Fibroblast of lung (primary cell): ENCODE measurements at regions not wholly inside any gene's neighbourhood (a gene's known extent, or its start where the extent isn't known, plus 50 kb on each side); places are given as distances from the start of the nearest gene placed in this dataset.

Experiments used
- DNase-seq, 2 donors: peaks; one replicate each; pipeline versions ENCODE4 v3.0.0 to v3.0.0-alpha.2; 2010; ENCODE audit warnings: low read depth in 2 of 2
- H2AFZ ChIP-seq: 2 replicates; pipeline ENCODE4 v1.5.1; 2012; ENCODE audit warnings: low read length, control low read depth, inconsistent platforms
- H3K27ac ChIP-seq: 2 replicates; pipeline ENCODE4 v1.5.1; 2011; ENCODE audit warnings: low read length, control low read depth; ENCODE audit not compliant: insufficient read depth
- H3K27me3 ChIP-seq: 2 replicates; pipeline ENCODE4 v1.5.1; 2011; ENCODE audit warnings: mild to moderate bottlenecking, low read length; ENCODE audit not compliant: control insufficient read depth, insufficient read depth
- H3K36me3 ChIP-seq: 2 replicates; pipeline ENCODE4 v1.5.1; 2011; ENCODE audit warnings: low read length; ENCODE audit not compliant: control insufficient read depth, insufficient read depth
- H3K4me1 ChIP-seq: 2 replicates; pipeline ENCODE4 v1.5.1; 2011; ENCODE audit warnings: low read length; ENCODE audit not compliant: control insufficient read depth, insufficient read depth; ENCODE audit errors: extremely low read depth
- H3K4me2 ChIP-seq: 2 replicates; pipeline ENCODE4 v1.5.1; 2011; ENCODE audit warnings: low read length, control low read depth; ENCODE audit not compliant: insufficient read depth; ENCODE audit errors: extremely low read depth
- H3K4me3 ChIP-seq, 4 experiments: fragments of 200-600 bp in 1 of 4; sonication (generic) in 1 of 4; replicated peaks in 1 of 4; 2 replicates each; pipeline ENCODE4 v1.5.1; 2011 to 2016; ENCODE audit warnings: low read length in 4 of 4, low read depth in 3 of 4, mild to moderate bottlenecking in 3 of 4, control low read depth in 2 of 4, inconsistent platforms in 1 of 4, mixed read lengths in 1 of 4; ENCODE audit not compliant: insufficient read depth in 1 of 4; ENCODE audit errors: control extremely low read depth in 1 of 4
- H3K79me2 ChIP-seq: 2 replicates; pipeline ENCODE4 v1.5.1; 2012; ENCODE audit warnings: mild to moderate bottlenecking, low read length, inconsistent platforms; ENCODE audit not compliant: control insufficient read depth, insufficient read depth
- H3K9ac ChIP-seq: 2 replicates; pipeline ENCODE4 v1.5.1; 2011; ENCODE audit warnings: mild to moderate bottlenecking, low read length, control low read depth; ENCODE audit not compliant: insufficient read depth
- H3K9me3 ChIP-seq: 2 replicates; pipeline ENCODE4 v1.5.1; 2012; ENCODE audit warnings: low read depth, low read length; ENCODE audit not compliant: control insufficient read depth, insufficient read depth
- H4K20me1 ChIP-seq: 2 replicates; pipeline ENCODE4 v1.5.1; 2011; ENCODE audit warnings: low read length; ENCODE audit not compliant: control insufficient read depth, insufficient read depth; ENCODE audit errors: extremely low read depth
- CTCF ChIP-seq, 2 donors: IDR thresholded peaks in 1 of 2; conservative IDR thresholded peaks in 1 of 2; 1 replicate in 1 of 2; 2 replicates in 1 of 2; pipeline ENCODE4 v1.5.1; 2011 to 2012; ENCODE audit warnings: low read length in 2 of 2, control low read depth in 1 of 2, inconsistent platforms in 1 of 2, low read depth in 1 of 2, mild to moderate bottlenecking in 1 of 2
- EZH2 ChIP-seq: IDR thresholded peaks from 2 replicates; pipeline ENCODE4 v1.5.1; 2012; ENCODE audit warnings: low read length, control low read depth, mild to moderate bottlenecking; ENCODE audit errors: missing control alignments

GRCh38 chr3:139824864-139825263 is 110.1 kb upstream of the CLSTN2 start:
- Histone ChIP-seq H3K4me1 (no peaks in the 10 kb centered on the region), H3K4me3 (no peak overlapping the region), H3K4me2 (no peak overlapping the region), H3K9ac (no peak overlapping the region), H3K36me3 (no peaks in the 10 kb centered on the region), H3K27me3 (no peaks in the 10 kb centered on the region), H2AFZ (no peak overlapping the region), H3K79me2 (no peaks in the 10 kb centered on the region), H3K27ac (no peak overlapping the region), H3K9me3 (no peaks in the 10 kb centered on the region), H4K20me1 (no peaks in the 10 kb centered on the region)
- TF ChIP-seq CTCF (conservative IDR thresholded peaks at IDR 0.05 in 1 of 2, IDR thresholded peaks at IDR 0.05 in 1 of 2; ENCODE audit: low read depth in 1 of 2, low read length in 2 of 2), result no peak
- no peak for TF ChIP-seq EZH2
- no peak for DNase-seq

GRCh38 chr3:139814646-139815045 is 120.3 kb upstream of the CLSTN2 start:
- no peak overlapping the region for H3K9ac ChIP-seq
- no peak overlapping the region for H2AFZ ChIP-seq
- no peaks in the 10 kb centered on the region for H3K27me3 ChIP-seq
- H3K36me3 ChIP-seq, result no peaks in the 10 kb centered on the region
- TF ChIP-seq EZH2 (no peak), CTCF (conservative IDR thresholded peaks at IDR 0.05 in 1 of 2, IDR thresholded peaks at IDR 0.05 in 1 of 2; ENCODE audit: low read depth in 1 of 2, low read length in 2 of 2) (no peak)
- no peak for DNase-seq
- H3K9me3 ChIP-seq, result no peaks in the 10 kb centered on the region
- no peaks in the 10 kb centered on the region for H4K20me1 ChIP-seq
- H3K4me2 ChIP-seq, result no peak overlapping the region
- H3K27ac ChIP-seq, result no peak overlapping the region
- H3K4me3 ChIP-seq, result no peak overlapping the region
- no peaks in the 10 kb centered on the region for H3K79me2 ChIP-seq
- H3K4me1 ChIP-seq, result no peaks in the 10 kb centered on the region

- Histone ChIP-seq H3K27me3 (no peaks in the 10 kb centered on the region), H3K27ac (no peak overlapping the region), H3K79me2 (no peaks in the 10 kb centered on the region), H3K36me3 (no peaks in the 10 kb centered on the region), H3K9me3 (no peaks in the 10 kb centered on the region), H4K20me1 (no peaks in the 10 kb centered on the region), H2AFZ (no peak overlapping the region), H3K9ac (no peak overlapping the region), H3K4me2 (no peak overlapping the region), H3K4me1 (no peaks in the 10 kb centered on the region), H3K4me3 (no peak overlapping the region)
- TF ChIP-seq CTCF (conservative IDR thresholded peaks at IDR 0.05 in 1 of 2, IDR thresholded peaks at IDR 0.05 in 1 of 2; ENCODE audit: low read depth in 1 of 2, low read length in 2 of 2) (no peak), EZH2 (no peak)
- peak in 1 of 2 donors; percentile 65 for DNase-seq
These were observed 123.7 kb upstream of the CLSTN2 start for GRCh38 chr3:139811331-139811730.
